Vagina (tissue), 2 donors: ENCODE measurements at regions not wholly inside any gene's neighbourhood (a gene's known extent, or its start where the extent isn't known, plus 50 kb on each side); places are given as distances from the start of the nearest gene placed in this dataset.

Source experiments
- CTCF ChIP-seq, 3 experiments: fragments of 450-650 bp in 2 of 3; fragments of 200-600 bp in 1 of 3; sonication (generic) in 1 of 3; IDR thresholded peaks; one replicate each; pipeline ENCODE4 v1.5.1; 2017 to 2019; ENCODE audit warnings: antibody characterized with exemption in 3 of 3, mild to moderate bottlenecking in 2 of 3, moderate library complexity in 2 of 3
- POLR2A ChIP-seq, 2 donors: fragments of 450-650 bp; IDR thresholded peaks; one replicate each; pipeline ENCODE4 v1.6.1; 2017; ENCODE audit warnings: antibody characterized with exemption in 2 of 2, mild to moderate bottlenecking in 2 of 2, moderate library complexity in 2 of 2

GRCh38 chr18:39799006-39799405 is 2156.0 kb upstream of the PIK3C3 start:
- TF ChIP-seq CTCF (IDR thresholded peaks at IDR 0.05) (no peak), POLR2A (IDR thresholded peaks at IDR 0.05) (no peak)
